Transverse colon (tissue), 4 donors: ENCODE measurements at regions not wholly inside any gene's neighbourhood (a gene's known extent, or its start where the extent isn't known, plus 50 kb on each side); places are given as distances from the start of the nearest gene placed in this dataset.

Experiments
- DNase-seq: peaks from one replicate; pipeline ENCODE4 v3.0.0-alpha.2; 2019
- H3K27ac ChIP-seq, 4 donors: fragments of 200-600 bp; sonication (generic); 2 replicates each; pipeline ENCODE4 v1.5.1; 2016 to 2018; ENCODE audit warnings: inconsistent platforms in 4 of 4
- H3K27me3 ChIP-seq: fragments of 200-600 bp; sonication (generic); 2 replicates; pipeline ENCODE4 v1.5.1; 2017; ENCODE audit warnings: inconsistent platforms
- H3K36me3 ChIP-seq, 4 donors: fragments of 200-600 bp; sonication (generic); 2 replicates each; pipeline ENCODE4 v1.5.1; 2017 to 2019; ENCODE audit warnings: inconsistent platforms in 4 of 4
- H3K4me1 ChIP-seq, 4 donors: fragments of 200-600 bp; sonication (generic); 2 replicates each; pipeline ENCODE4 v1.5.1; 2017 to 2020; ENCODE audit warnings: inconsistent platforms in 4 of 4
- H3K4me3 ChIP-seq, 4 donors: fragments of 200-600 bp; sonication (generic); 1 replicate in 1 of 4; 2 replicates in 3 of 4; pipeline versions ENCODE4 v1.5.1 to v1.6.1; 2017 to 2019; ENCODE audit warnings: inconsistent platforms in 4 of 4
- H3K9me3 ChIP-seq, 2 donors: fragments of 200-600 bp; sonication (generic); 2 replicates each; pipeline ENCODE4 v1.5.1; 2017 to 2019; ENCODE audit warnings: inconsistent platforms in 2 of 2
- EP300 ChIP-seq: sonication (generic); formaldehyde crosslinking; IDR thresholded peaks from one replicate; pipeline ENCODE4 v1.6.1; 2017; ENCODE audit warnings: antibody characterized with exemption, low read depth
- POLR2A ChIP-seq: fragments of 450-650 bp; IDR thresholded peaks from one replicate; pipeline ENCODE4 v1.6.1; 2016; ENCODE audit warnings: antibody characterized with exemption, mild to moderate bottlenecking, moderate library complexity
- POLR2AphosphoS5 ChIP-seq, 3 donors: sonication (generic); formaldehyde crosslinking; IDR thresholded peaks; one replicate each; pipeline ENCODE4 v1.6.1; 2016; ENCODE audit warnings: antibody characterized with exemption in 3 of 3
- WGBS, 2 donors: methylation state at CpG; one replicate each; pipeline ENCODE4 v1.1.5; 2018; ENCODE audit warnings: low coverage in 1 of 2; 5-methylcytosine and 5-hydroxymethylcytosine counted together
- in situ Hi-C, 4 donors: fragments of 200-750 bp; cut with MboI; loops; one replicate each; pipeline versions ENCODE4 v1.15.0 to v1.15.1; 2017; ENCODE audit warnings: low sequenced_read_pairs in 3 of 4, low pct_ligation_motif_present in 1 of 4, low pct_unique_long_range_greater_than_20kb in 1 of 4
- intact Hi-C: fragments of 100-400 bp; cut with DNase I; formaldehyde crosslinking; loops from one replicate; pipeline ENCODE4 v1.15.1; 2023; ENCODE audit warnings: low total_unique reads
- TF ChIP-seq, protein P1 (sequence below), 5 experiments: fragments of 200-600 bp in 3 of 5; fragments of 450-650 bp in 2 of 5; sonication (generic) in 3 of 5; IDR thresholded peaks; 1 replicate in 2 of 5; 2 replicates in 3 of 5; pipeline ENCODE4 v1.5.1; 2016 to 2017; ENCODE audit warnings: antibody characterized with exemption in 5 of 5, inconsistent platforms in 3 of 5, mild to moderate bottlenecking in 2 of 5, moderate library complexity in 1 of 5

DNA sequence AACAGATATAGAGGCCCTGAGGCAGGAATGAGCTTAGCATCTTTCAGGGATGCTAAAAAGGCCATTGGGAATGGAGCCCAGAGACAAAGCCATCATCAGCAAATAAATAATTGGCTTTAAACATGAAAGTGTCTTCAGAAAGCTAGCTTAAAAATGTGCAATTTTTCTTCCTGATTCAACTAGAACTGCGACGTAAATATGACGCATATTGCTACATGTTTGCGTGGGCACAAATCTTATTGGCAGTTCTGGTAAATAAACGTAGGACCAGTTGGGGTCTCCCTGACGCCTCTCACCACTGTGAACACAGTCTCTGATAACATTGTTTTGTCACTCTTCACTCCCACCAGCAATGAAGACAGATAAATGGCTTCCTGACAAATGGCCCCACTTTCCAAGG is 97.3 kb upstream of the SRD5A3 start:
- Histone ChIP-seq H3K36me3 (no peaks in the 10 kb centered on the region), H3K27ac (no peak overlapping the region), H3K4me3 (no peak overlapping the region), H3K27me3 (no peaks in the 10 kb centered on the region), H3K4me1 (no peaks in the 10 kb centered on the region), H3K9me3 (no peaks in the 10 kb centered on the region)
- no peak for DNase-seq
- in situ Hi-C loops, result no loop called here
- intact Hi-C loops, result no loop called here
- WGBS, 2 donors, result 72 to 76% methylated on average over 6 of the region's 6 CpGs
- TF ChIP-seq EP300, result no peak
- TF ChIP-seq, protein P1, sequence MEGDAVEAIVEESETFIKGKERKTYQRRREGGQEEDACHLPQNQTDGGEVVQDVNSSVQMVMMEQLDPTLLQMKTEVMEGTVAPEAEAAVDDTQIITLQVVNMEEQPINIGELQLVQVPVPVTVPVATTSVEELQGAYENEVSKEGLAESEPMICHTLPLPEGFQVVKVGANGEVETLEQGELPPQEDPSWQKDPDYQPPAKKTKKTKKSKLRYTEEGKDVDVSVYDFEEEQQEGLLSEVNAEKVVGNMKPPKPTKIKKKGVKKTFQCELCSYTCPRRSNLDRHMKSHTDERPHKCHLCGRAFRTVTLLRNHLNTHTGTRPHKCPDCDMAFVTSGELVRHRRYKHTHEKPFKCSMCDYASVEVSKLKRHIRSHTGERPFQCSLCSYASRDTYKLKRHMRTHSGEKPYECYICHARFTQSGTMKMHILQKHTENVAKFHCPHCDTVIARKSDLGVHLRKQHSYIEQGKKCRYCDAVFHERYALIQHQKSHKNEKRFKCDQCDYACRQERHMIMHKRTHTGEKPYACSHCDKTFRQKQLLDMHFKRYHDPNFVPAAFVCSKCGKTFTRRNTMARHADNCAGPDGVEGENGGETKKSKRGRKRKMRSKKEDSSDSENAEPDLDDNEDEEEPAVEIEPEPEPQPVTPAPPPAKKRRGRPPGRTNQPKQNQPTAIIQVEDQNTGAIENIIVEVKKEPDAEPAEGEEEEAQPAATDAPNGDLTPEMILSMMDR (IDR thresholded peaks at IDR 0.05), result no peak
- TF ChIP-seq POLR2AphosphoS5 (IDR thresholded peaks at IDR 0.05), result no peak
- TF ChIP-seq POLR2A, result no peak

DNA sequence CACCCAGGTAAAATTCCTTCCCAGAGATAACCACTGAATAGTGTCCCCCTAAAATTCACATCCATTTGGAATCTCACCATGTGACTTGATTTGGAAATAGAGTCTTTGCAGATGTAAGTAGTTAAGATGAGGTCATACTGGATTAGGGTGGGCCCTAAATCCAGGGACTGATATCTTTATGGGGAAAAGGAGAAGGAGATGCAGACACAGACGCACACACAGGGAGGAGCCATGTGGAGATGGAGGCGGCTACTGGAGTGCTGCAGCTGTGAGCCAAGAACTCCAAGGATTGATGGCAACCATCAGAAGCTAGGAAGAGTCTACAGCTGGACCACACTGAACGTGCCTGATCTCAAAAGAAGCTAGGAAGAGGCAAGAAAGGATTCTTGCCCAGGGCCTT is 96.6 kb upstream of the SRD5A3 start:
- H3K4me1 ChIP-seq, result no peaks in the 10 kb centered on the region
- H3K9me3 ChIP-seq, result no peaks in the 10 kb centered on the region
- in situ Hi-C loops, result no loop called here
- H3K27ac ChIP-seq, result no peak overlapping the region
- TF ChIP-seq, protein P1 (IDR thresholded peaks at IDR 0.05), result no peak
- no peak for TF ChIP-seq POLR2A
- no peak for TF ChIP-seq POLR2AphosphoS5 (IDR thresholded peaks at IDR 0.05)
- TF ChIP-seq EP300, result no peak
- no peaks in the 10 kb centered on the region for H3K36me3 ChIP-seq
- DNase-seq, result no peak
- H3K4me3 ChIP-seq, result no peak overlapping the region
- no peaks in the 10 kb centered on the region for H3K27me3 ChIP-seq
- intact Hi-C loops, result no loop called here
- 70 to 71% methylated on average over 2 to 3 of the region's 3 CpGs for WGBS, 2 donors

DNA sequence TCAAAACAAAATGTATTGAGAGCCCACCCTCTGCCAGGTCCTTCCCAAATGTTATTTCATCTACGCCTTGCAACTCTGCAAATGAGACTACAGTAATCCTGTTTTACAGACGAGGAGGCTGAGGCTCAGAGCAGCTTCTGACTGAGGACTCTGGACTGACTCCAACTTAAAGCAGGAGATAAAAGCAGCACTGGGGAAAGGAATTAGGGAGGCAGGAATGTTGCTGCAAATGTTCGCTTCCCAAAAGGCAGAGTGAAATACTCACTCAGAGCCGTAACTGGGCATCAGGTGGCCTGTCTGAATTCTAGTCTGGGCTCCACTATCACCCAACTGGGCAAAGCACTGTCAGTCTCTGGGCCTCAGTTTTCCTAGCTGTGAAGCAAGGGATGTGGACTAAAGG is 94.7 kb upstream of the SRD5A3 start:
- Histone ChIP-seq H3K27me3 (no peaks in the 10 kb centered on the region), H3K4me1 (no peaks in the 10 kb centered on the region), H3K9me3 (no peaks in the 10 kb centered on the region), H3K36me3 (no peaks in the 10 kb centered on the region), H3K27ac (no peak overlapping the region), H3K4me3 (no peak overlapping the region)
- TF ChIP-seq POLR2AphosphoS5 (IDR thresholded peaks at IDR 0.05), result no peak
- TF ChIP-seq EP300, result no peak
- TF ChIP-seq POLR2A, result no peak
- TF ChIP-seq, protein P1 (IDR thresholded peaks at IDR 0.05), result no peak
- WGBS, 2 donors, result 69 to 80% methylated on average over 2 to 4 of the region's 4 CpGs
- in situ Hi-C loops, result no loop called here
- no peak for DNase-seq
- intact Hi-C loops, result no loop called here

DNA sequence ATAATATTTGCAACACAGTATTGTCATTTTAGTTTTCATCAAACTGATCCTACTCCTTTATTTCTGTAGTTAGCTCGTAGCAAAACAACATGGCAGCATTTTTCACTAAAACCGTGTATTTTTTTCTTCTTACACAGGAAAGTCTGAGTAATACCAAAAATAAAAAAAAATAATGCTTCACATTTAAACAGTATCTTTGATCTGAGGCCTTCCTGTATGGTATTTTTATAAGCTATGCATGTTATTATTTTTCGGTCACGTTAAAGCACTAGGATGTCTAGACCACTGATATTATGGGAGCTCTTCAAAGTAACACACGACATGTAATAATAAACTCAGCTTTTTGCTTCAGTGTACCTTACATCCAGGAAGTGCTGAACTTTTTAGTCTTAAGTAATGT is 94.1 kb upstream of the SRD5A3 start:
- WGBS, 2 donors, result 81 to 84% methylated on average over 5 of the region's 5 CpGs
- intact Hi-C loops, result no loop called here
- in situ Hi-C loops, result no loop called here
- no peaks in the 10 kb centered on the region for H3K36me3 ChIP-seq
- no peaks in the 10 kb centered on the region for H3K9me3 ChIP-seq
- H3K4me3 ChIP-seq, result no peak overlapping the region
- H3K27ac ChIP-seq, result no peak overlapping the region
- TF ChIP-seq, protein P1 (IDR thresholded peaks at IDR 0.05), result no peak
- TF ChIP-seq EP300 (no peak), POLR2AphosphoS5 (IDR thresholded peaks at IDR 0.05) (no peak), POLR2A (no peak)
- no peaks in the 10 kb centered on the region for H3K27me3 ChIP-seq
- DNase-seq, result no peak
- no peaks in the 10 kb centered on the region for H3K4me1 ChIP-seq
